Breast epithelium (tissue), 4 donors: ENCODE measurements at regions not wholly inside any gene's neighbourhood (a gene's known extent, or its start where the extent isn't known, plus 50 kb on each side); places are given as distances from the start of the nearest gene placed in this dataset.

Experiments
- DNase-seq, 2 donors: peaks; one replicate each; pipeline ENCODE4 v3.0.0-alpha.2; 2019; ENCODE audit warnings: low spot score in 2 of 2
- H3K27ac ChIP-seq, 2 donors: fragments of 200-600 bp; sonication (generic) in 1 of 2; one replicate each; pipeline ENCODE4 v1.5.1; 2016 to 2019; ENCODE audit warnings: mild to moderate bottlenecking in 1 of 2
- H3K27me3 ChIP-seq, 2 donors: fragments of 200-600 bp; sonication (generic) in 1 of 2; one replicate each; pipeline versions ENCODE4 v1.5.1 to v1.6.0; 2017 to 2019; ENCODE audit warnings: control low read depth in 1 of 2, mild to moderate bottlenecking in 1 of 2
- H3K36me3 ChIP-seq: fragments of 200-600 bp; one replicate; pipeline ENCODE4 v1.5.1; 2019
- H3K4me1 ChIP-seq, 2 donors: fragments of 200-600 bp; sonication (generic); one replicate each; pipeline ENCODE4 v1.5.1; 2016 to 2019; ENCODE audit warnings: control low read depth in 1 of 2
- H3K4me3 ChIP-seq, 3 donors: fragments of 200-600 bp; sonication (generic); 1 replicate in 2 of 3; 2 replicates in 1 of 3; pipeline ENCODE4 v1.5.1; 2016 to 2019; ENCODE audit warnings: mild to moderate bottlenecking in 3 of 3, moderate library complexity in 2 of 3
- H3K9me3 ChIP-seq, 2 donors: fragments of 200-600 bp; sonication (generic) in 1 of 2; one replicate each; pipeline ENCODE4 v1.5.1; 2016 to 2019; ENCODE audit warnings: control low read depth in 1 of 2
- POLR2A ChIP-seq: fragments of 450-650 bp; IDR thresholded peaks from one replicate; pipeline ENCODE4 v1.6.1; 2016; ENCODE audit warnings: antibody characterized with exemption, mild to moderate bottlenecking, moderate library complexity
- POLR2AphosphoS5 ChIP-seq, 3 donors: sonication (generic); formaldehyde crosslinking; IDR thresholded peaks; one replicate each; pipeline ENCODE4 v1.6.1; 2017; ENCODE audit warnings: antibody characterized with exemption in 3 of 3
- intact Hi-C: fragments of 100-400 bp; cut with DNase I; formaldehyde crosslinking; loops from one replicate; pipeline ENCODE4 v1.15.1; 2023; ENCODE audit warnings: low total_unique reads
- TF ChIP-seq, protein P1 (sequence below), 3 donors: fragments of 450-650 bp; IDR thresholded peaks; one replicate each; pipeline ENCODE4 v1.5.1; 2016 to 2017; ENCODE audit warnings: antibody characterized with exemption in 3 of 3, mild to moderate bottlenecking in 3 of 3, moderate library complexity in 3 of 3

- intact Hi-C loops = no loop called here
- H3K36me3 ChIP-seq = no peaks in the 10 kb centered on the region
- no peaks in the 10 kb centered on the region for H3K9me3 ChIP-seq
- H3K4me1 ChIP-seq = no peaks in the 10 kb centered on the region
- H3K27ac ChIP-seq = no peak overlapping the region
- H3K27me3 ChIP-seq = no peaks in the 10 kb centered on the region
- TF ChIP-seq, protein P1, sequence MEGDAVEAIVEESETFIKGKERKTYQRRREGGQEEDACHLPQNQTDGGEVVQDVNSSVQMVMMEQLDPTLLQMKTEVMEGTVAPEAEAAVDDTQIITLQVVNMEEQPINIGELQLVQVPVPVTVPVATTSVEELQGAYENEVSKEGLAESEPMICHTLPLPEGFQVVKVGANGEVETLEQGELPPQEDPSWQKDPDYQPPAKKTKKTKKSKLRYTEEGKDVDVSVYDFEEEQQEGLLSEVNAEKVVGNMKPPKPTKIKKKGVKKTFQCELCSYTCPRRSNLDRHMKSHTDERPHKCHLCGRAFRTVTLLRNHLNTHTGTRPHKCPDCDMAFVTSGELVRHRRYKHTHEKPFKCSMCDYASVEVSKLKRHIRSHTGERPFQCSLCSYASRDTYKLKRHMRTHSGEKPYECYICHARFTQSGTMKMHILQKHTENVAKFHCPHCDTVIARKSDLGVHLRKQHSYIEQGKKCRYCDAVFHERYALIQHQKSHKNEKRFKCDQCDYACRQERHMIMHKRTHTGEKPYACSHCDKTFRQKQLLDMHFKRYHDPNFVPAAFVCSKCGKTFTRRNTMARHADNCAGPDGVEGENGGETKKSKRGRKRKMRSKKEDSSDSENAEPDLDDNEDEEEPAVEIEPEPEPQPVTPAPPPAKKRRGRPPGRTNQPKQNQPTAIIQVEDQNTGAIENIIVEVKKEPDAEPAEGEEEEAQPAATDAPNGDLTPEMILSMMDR (IDR thresholded peaks at IDR 0.05) = no peak
- TF ChIP-seq POLR2A = no peak
- no peak for TF ChIP-seq POLR2AphosphoS5 (IDR thresholded peaks at IDR 0.05)
- DNase-seq = no peak
- H3K4me3 ChIP-seq = no peak overlapping the region
Observed at GRCh38 chr3:96677156-96677555, 137.2 kb upstream of the EPHA6 start.

- Histone ChIP-seq H3K4me1 (no peaks in the 10 kb centered on the region), H3K27ac (no peak overlapping the region), H3K36me3 (no peaks in the 10 kb centered on the region), H3K4me3 (no peak overlapping the region), H3K27me3 (no peaks in the 10 kb centered on the region), H3K9me3 (no peaks in the 10 kb centered on the region)
- TF ChIP-seq, protein P1 (IDR thresholded peaks at IDR 0.05) = no peak
- TF ChIP-seq POLR2AphosphoS5 (IDR thresholded peaks at IDR 0.05) (no peak), POLR2A (no peak)
- intact Hi-C loops = no loop called here
- DNase-seq = no peak
Observed at GRCh38 chr3:96678325-96678724, 136.1 kb upstream of the EPHA6 start.

GRCh38 chr3:96700322-96701315, 113.8 kb upstream of the EPHA6 start:
- intact Hi-C loops = no loop called here
- DNase-seq = no peak

GRCh38 chr3:96705895-96706294, 108.5 kb upstream of the EPHA6 start:
- Histone ChIP-seq H3K4me1 (no peaks in the 10 kb centered on the region), H3K36me3 (no peaks in the 10 kb centered on the region), H3K27ac (no peak overlapping the region), H3K4me3 (no peak overlapping the region), H3K9me3 (no peaks in the 10 kb centered on the region), H3K27me3 (no peaks in the 10 kb centered on the region)
- intact Hi-C loops = no loop called here
- no peak for DNase-seq
- no peak for TF ChIP-seq POLR2A
- TF ChIP-seq, protein P1 (IDR thresholded peaks at IDR 0.05) = no peak
- TF ChIP-seq POLR2AphosphoS5 (IDR thresholded peaks at IDR 0.05) = no peak

More at GRCh38 chr3:96700322-96701315, 113.8 kb upstream of the EPHA6 start:
- no peaks in the 10 kb centered on the region for H3K36me3 ChIP-seq
- H3K27me3 ChIP-seq = no peaks in the 10 kb centered on the region
- TF ChIP-seq POLR2AphosphoS5 (IDR thresholded peaks at IDR 0.05) = no peak
- TF ChIP-seq, protein P1 (IDR thresholded peaks at IDR 0.05) = no peak
- TF ChIP-seq POLR2A = no peak
- no peaks in the 10 kb centered on the region for H3K9me3 ChIP-seq
- no peaks in the 10 kb centered on the region for H3K4me1 ChIP-seq
- H3K4me3 ChIP-seq = no peak overlapping the region
- no peak overlapping the region for H3K27ac ChIP-seq

DNA sequence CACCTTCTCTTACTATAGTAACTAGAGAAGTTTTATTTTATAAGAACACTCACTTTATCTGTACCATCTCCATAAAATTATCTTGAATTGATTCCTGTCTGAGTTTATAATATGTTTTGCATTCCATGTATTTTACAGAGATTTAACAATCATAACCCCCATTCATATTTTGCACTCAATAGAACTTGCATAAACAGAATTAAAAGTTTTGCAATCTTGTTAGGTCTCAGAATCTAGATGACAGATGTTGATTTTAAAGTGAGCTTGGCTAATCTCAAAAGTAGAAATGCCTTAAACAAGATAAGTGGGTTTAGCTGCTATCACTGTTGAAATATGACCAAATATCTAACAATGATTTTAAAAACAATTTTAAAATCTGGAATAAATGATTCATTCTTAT, 107.9 kb upstream of the EPHA6 start:
- no peak overlapping the region for H3K4me3 ChIP-seq
- no peaks in the 10 kb centered on the region for H3K36me3 ChIP-seq
- no peak for DNase-seq
- no peaks in the 10 kb centered on the region for H3K4me1 ChIP-seq
- intact Hi-C loops = no loop called here
- no peaks in the 10 kb centered on the region for H3K27me3 ChIP-seq
- H3K9me3 ChIP-seq = no peaks in the 10 kb centered on the region
- TF ChIP-seq POLR2A (no peak), POLR2AphosphoS5 (IDR thresholded peaks at IDR 0.05) (no peak)
- TF ChIP-seq, protein P1 (IDR thresholded peaks at IDR 0.05) = no peak
- no peak overlapping the region for H3K27ac ChIP-seq
